Loucy (cell line): ENCODE measurements at regions not wholly inside any gene's neighbourhood (a gene's known extent, or its start where the extent isn't known, plus 50 kb on each side); places are given as distances from the start of the nearest gene placed in this dataset.

Experiments
- H2AFZ ChIP-seq: fragments of 200-600 bp; sonication (generic); 2 replicates; pipeline ENCODE4 v1.6.0; 2016; ENCODE audit warnings: antibody characterized with exemption, mild to moderate bottlenecking, low read length, moderate library complexity
- H3F3A ChIP-seq: fragments of 200-600 bp; 2 replicates; pipeline ENCODE4 v1.6.0; 2016; ENCODE audit warnings: antibody characterized with exemption, low read depth, mild to moderate bottlenecking
- H3K27me3 ChIP-seq: fragments of 200-600 bp; sonication (generic); 2 replicates; pipeline ENCODE4 v1.6.1; 2014; ENCODE audit warnings: low read length, mild to moderate bottlenecking; ENCODE audit not compliant: insufficient read depth, poor library complexity, severe bottlenecking
- H3K36me3 ChIP-seq: fragments of 200-600 bp; sonication (generic); 2 replicates; pipeline ENCODE4 v1.6.1; 2016; ENCODE audit warnings: low read length; ENCODE audit not compliant: insufficient read depth
- H3K4me1 ChIP-seq: fragments of 200-600 bp; sonication (generic); 2 replicates; pipeline ENCODE4 v1.5.1; 2014; ENCODE audit warnings: low read length, mild to moderate bottlenecking; ENCODE audit not compliant: insufficient read depth, poor library complexity, severe bottlenecking
- H3K4me2 ChIP-seq: fragments of 200-600 bp; sonication (generic); 2 replicates; pipeline ENCODE4 v1.6.0; 2014; ENCODE audit warnings: antibody characterized with exemption, low read length, low read depth, mild to moderate bottlenecking; ENCODE audit not compliant: poor library complexity, severe bottlenecking
- H3K4me3 ChIP-seq: fragments of 200-600 bp; sonication (generic); 2 replicates; pipeline ENCODE4 v1.5.1; 2014; ENCODE audit warnings: low read length, mild to moderate bottlenecking, mixed read lengths; ENCODE audit not compliant: poor library complexity, severe bottlenecking
- H3K79me2 ChIP-seq: fragments of 200-600 bp; sonication (generic); 2 replicates; pipeline ENCODE4 v1.6.1; 2014; ENCODE audit warnings: low read length; ENCODE audit not compliant: insufficient read depth
- H3K9ac ChIP-seq: fragments of 200-600 bp; sonication (generic); 2 replicates; pipeline ENCODE4 v1.6.0; 2014; ENCODE audit warnings: mild to moderate bottlenecking, low read depth, low read length, moderate library complexity; ENCODE audit not compliant: poor library complexity, severe bottlenecking
- H3K9me2 ChIP-seq: fragments of 200-600 bp; sonication (generic); replicated peaks from 2 replicates; pipeline ENCODE4 v1.6.1; 2016; ENCODE audit warnings: low read depth, low read length, mixed read lengths
- H3K9me3 ChIP-seq: fragments of 200-600 bp; sonication (generic); 2 replicates; pipeline ENCODE4 v1.6.1; 2014; ENCODE audit warnings: mild to moderate bottlenecking, antibody characterized with exemption, low read length, low read depth; ENCODE audit not compliant: insufficient read depth
- H4K20me1 ChIP-seq: fragments of 200-600 bp; sonication (generic); 2 replicates; pipeline ENCODE4 v1.6.0; 2014; ENCODE audit warnings: antibody characterized with exemption, low read length, mild to moderate bottlenecking; ENCODE audit not compliant: insufficient read depth, poor library complexity, severe bottlenecking
- CTCF ChIP-seq: fragments of 200-600 bp; sonication (generic); conservative IDR thresholded peaks from 2 replicates; pipeline ENCODE4 v1.5.1; 2014; ENCODE audit warnings: mild to moderate bottlenecking, antibody characterized with exemption, low read length
- EZH2phosphoT487 ChIP-seq: fragments of 200-600 bp; IDR thresholded peaks from 2 replicates; pipeline ENCODE4 v1.6.1; 2018; ENCODE audit warnings: antibody characterized with exemption, mild to moderate bottlenecking, moderate library complexity, borderline replicate concordance

- no peaks in the 10 kb centered on the region for H4K20me1 ChIP-seq
- H3K27me3 ChIP-seq: no peaks in the 10 kb centered on the region
- H3K4me1 ChIP-seq: no peaks in the 10 kb centered on the region
- H3K36me3 ChIP-seq: no peaks in the 10 kb centered on the region
- H3K9me2 ChIP-seq: no peaks in the 10 kb centered on the region
- no peaks in the 10 kb centered on the region for H3F3A ChIP-seq
- H3K4me2 ChIP-seq: no peak overlapping the region
- no peak overlapping the region for H3K9ac ChIP-seq
- no peaks in the 10 kb centered on the region for H3K79me2 ChIP-seq
- H3K9me3 ChIP-seq: no peaks in the 10 kb centered on the region
- no peak overlapping the region for H2AFZ ChIP-seq
- no peak overlapping the region for H3K4me3 ChIP-seq
- TF ChIP-seq EZH2phosphoT487 (no peak), CTCF (no peak)
These were observed 65.4 kb upstream of the PEX5L start for GRCh38 chr3:180102134-180102533.

GRCh38 chr3:180102604-180103003 lies 65.9 kb upstream of the PEX5L start:
- H3K4me3 ChIP-seq: no peak overlapping the region
- H3K9ac ChIP-seq: no peak overlapping the region
- H3K4me2 ChIP-seq: no peak overlapping the region
- no peaks in the 10 kb centered on the region for H3K79me2 ChIP-seq
- no peak for TF ChIP-seq CTCF
- TF ChIP-seq EZH2phosphoT487: no peak
- H3K36me3 ChIP-seq: no peaks in the 10 kb centered on the region
- no peaks in the 10 kb centered on the region for H3K4me1 ChIP-seq
- H4K20me1 ChIP-seq: no peaks in the 10 kb centered on the region
- no peaks in the 10 kb centered on the region for H3K9me2 ChIP-seq
- no peaks in the 10 kb centered on the region for H3K27me3 ChIP-seq
- no peak overlapping the region for H2AFZ ChIP-seq
- no peaks in the 10 kb centered on the region for H3K9me3 ChIP-seq
- no peaks in the 10 kb centered on the region for H3F3A ChIP-seq

GRCh38 chr3:180116203-180116602 lies 79.5 kb upstream of the PEX5L start:
- H3K36me3 ChIP-seq: no peaks in the 10 kb centered on the region
- no peak overlapping the region for H2AFZ ChIP-seq
- H3K79me2 ChIP-seq: no peaks in the 10 kb centered on the region
- H3K4me2 ChIP-seq: no peak overlapping the region
- no peaks in the 10 kb centered on the region for H4K20me1 ChIP-seq
- no peaks in the 10 kb centered on the region for H3K9me3 ChIP-seq
- no peaks in the 10 kb centered on the region for H3K4me1 ChIP-seq
- no peaks in the 10 kb centered on the region for H3K27me3 ChIP-seq
- no peaks in the 10 kb centered on the region for H3F3A ChIP-seq
- H3K9me2 ChIP-seq: no peaks in the 10 kb centered on the region
- TF ChIP-seq CTCF: no peak
- TF ChIP-seq EZH2phosphoT487: no peak
- H3K4me3 ChIP-seq: no peak overlapping the region
- H3K9ac ChIP-seq: no peak overlapping the region
